Transverse colon (tissue), 4 donors: ENCODE measurements at regions not wholly inside any gene's neighbourhood (a gene's known extent, or its start where the extent isn't known, plus 50 kb on each side); places are given as distances from the start of the nearest gene placed in this dataset.
A peak's percentile ranks its signal among the peaks of the same experiment; 100 is the strongest.

Experiments
- DNase-seq: peaks from one replicate; pipeline ENCODE4 v3.0.0-alpha.2; 2019
- H3K27ac ChIP-seq, 4 donors: fragments of 200-600 bp; sonication (generic); 2 replicates each; pipeline ENCODE4 v1.5.1; 2016 to 2018; ENCODE audit warnings: inconsistent platforms in 4 of 4
- H3K27me3 ChIP-seq: fragments of 200-600 bp; sonication (generic); 2 replicates; pipeline ENCODE4 v1.5.1; 2017; ENCODE audit warnings: inconsistent platforms
- H3K36me3 ChIP-seq, 4 donors: fragments of 200-600 bp; sonication (generic); 2 replicates each; pipeline ENCODE4 v1.5.1; 2017 to 2019; ENCODE audit warnings: inconsistent platforms in 4 of 4
- H3K4me1 ChIP-seq, 4 donors: fragments of 200-600 bp; sonication (generic); 2 replicates each; pipeline ENCODE4 v1.5.1; 2017 to 2020; ENCODE audit warnings: inconsistent platforms in 4 of 4
- H3K4me3 ChIP-seq, 4 donors: fragments of 200-600 bp; sonication (generic); 1 replicate in 1 of 4; 2 replicates in 3 of 4; pipeline versions ENCODE4 v1.5.1 to v1.6.1; 2017 to 2019; ENCODE audit warnings: inconsistent platforms in 4 of 4
- H3K9me3 ChIP-seq, 2 donors: fragments of 200-600 bp; sonication (generic); 2 replicates each; pipeline ENCODE4 v1.5.1; 2017 to 2019; ENCODE audit warnings: inconsistent platforms in 2 of 2
- CTCF ChIP-seq, 5 experiments: fragments of 200-600 bp in 3 of 5; fragments of 450-650 bp in 2 of 5; sonication (generic) in 3 of 5; IDR thresholded peaks; 1 replicate in 2 of 5; 2 replicates in 3 of 5; pipeline ENCODE4 v1.5.1; 2016 to 2017; ENCODE audit warnings: antibody characterized with exemption in 5 of 5, inconsistent platforms in 3 of 5, mild to moderate bottlenecking in 2 of 5, moderate library complexity in 1 of 5
- EP300 ChIP-seq: sonication (generic); formaldehyde crosslinking; IDR thresholded peaks from one replicate; pipeline ENCODE4 v1.6.1; 2017; ENCODE audit warnings: antibody characterized with exemption, low read depth
- POLR2A ChIP-seq: fragments of 450-650 bp; IDR thresholded peaks from one replicate; pipeline ENCODE4 v1.6.1; 2016; ENCODE audit warnings: antibody characterized with exemption, mild to moderate bottlenecking, moderate library complexity
- POLR2AphosphoS5 ChIP-seq, 3 donors: sonication (generic); formaldehyde crosslinking; IDR thresholded peaks; one replicate each; pipeline ENCODE4 v1.6.1; 2016; ENCODE audit warnings: antibody characterized with exemption in 3 of 3
- WGBS, 2 donors: methylation state at CpG; one replicate each; pipeline ENCODE4 v1.1.5; 2018; ENCODE audit warnings: low coverage in 1 of 2; 5-methylcytosine and 5-hydroxymethylcytosine counted together
- in situ Hi-C, 4 donors: fragments of 200-750 bp; cut with MboI; loops; one replicate each; pipeline versions ENCODE4 v1.15.0 to v1.15.1; 2017; ENCODE audit warnings: low sequenced_read_pairs in 3 of 4, low pct_ligation_motif_present in 1 of 4, low pct_unique_long_range_greater_than_20kb in 1 of 4
- intact Hi-C: fragments of 100-400 bp; cut with DNase I; formaldehyde crosslinking; loops from one replicate; pipeline ENCODE4 v1.15.1; 2023; ENCODE audit warnings: low total_unique reads

- intact Hi-C loops = no loop called here
- TF ChIP-seq POLR2A (no peak), POLR2AphosphoS5 (IDR thresholded peaks at IDR 0.05) (no peak), CTCF (IDR thresholded peaks at IDR 0.05) (no peak), EP300 (no peak)
Measured at GRCh38 chr13:81957121-81957520, 1616.2 kb upstream of the SPRY2 start.

GRCh38 chr13:81929988-81930387 is 1589.1 kb upstream of the SPRY2 start:
- intact Hi-C loops (no loop called here), in situ Hi-C loops (no loop called here)
- no peak for DNase-seq
- Histone ChIP-seq H3K27me3 (no peaks in the 10 kb centered on the region), H3K27ac (no peak overlapping the region), H3K4me1 (no peaks in the 10 kb centered on the region), H3K4me3 (no peak overlapping the region), H3K36me3 (no peaks in the 10 kb centered on the region), H3K9me3 (no peaks in the 10 kb centered on the region)
- peak in 1 of 5 experiments; percentile 16 for TF ChIP-seq CTCF (IDR thresholded peaks at IDR 0.05)
- TF ChIP-seq EP300 = no peak
- 38 to 42% methylated on average over 3 of the region's 3 CpGs for WGBS, 2 donors

More at GRCh38 chr13:81957121-81957520, 1616.2 kb upstream of the SPRY2 start:
- no peak overlapping the region for H3K27ac ChIP-seq
- H3K9me3 ChIP-seq = peaks cover 0 to 18% of the 10 kb centered on the region in 2 donors
- no peak overlapping the region for H3K4me3 ChIP-seq
- no peak for DNase-seq
- H3K27me3 ChIP-seq = no peaks in the 10 kb centered on the region
- no peaks in the 10 kb centered on the region for H3K36me3 ChIP-seq
- in situ Hi-C loops = no loop called here
- H3K4me1 ChIP-seq = no peaks in the 10 kb centered on the region

- DNase-seq = no peak
- no peak overlapping the region for H3K27ac ChIP-seq
- TF ChIP-seq CTCF (IDR thresholded peaks at IDR 0.05) (no peak), EP300 (no peak), POLR2A (no peak), POLR2AphosphoS5 (IDR thresholded peaks at IDR 0.05) (no peak)
- no peak overlapping the region for H3K4me3 ChIP-seq
- no peaks in the 10 kb centered on the region for H3K4me1 ChIP-seq
- no peaks in the 10 kb centered on the region for H3K36me3 ChIP-seq
- intact Hi-C loops (no loop called here), in situ Hi-C loops (no loop called here)
- no peaks in the 10 kb centered on the region for H3K27me3 ChIP-seq
- no peaks in the 10 kb centered on the region for H3K9me3 ChIP-seq
Measured at GRCh38 chr13:81927347-81927746, 1586.4 kb upstream of the SPRY2 start.

GRCh38 chr13:81917810-81918209 is 1576.9 kb upstream of the SPRY2 start:
- H3K9me3 ChIP-seq = no peaks in the 10 kb centered on the region
- intact Hi-C loops (no loop called here), in situ Hi-C loops (no loop called here)
- H3K4me1 ChIP-seq = no peaks in the 10 kb centered on the region
- TF ChIP-seq EP300 = no peak
- 68 to 73% methylated on average over 2 of the region's 2 CpGs for WGBS, 2 donors
- H3K27ac ChIP-seq = no peak overlapping the region
- H3K4me3 ChIP-seq = no peak overlapping the region
- H3K27me3 ChIP-seq = no peaks in the 10 kb centered on the region
- no peak for DNase-seq
- H3K36me3 ChIP-seq = no peaks in the 10 kb centered on the region

- no peak overlapping the region for H3K27ac ChIP-seq
- no peaks in the 10 kb centered on the region for H3K4me1 ChIP-seq
- no peak overlapping the region for H3K4me3 ChIP-seq
- TF ChIP-seq CTCF (IDR thresholded peaks at IDR 0.05) (no peak), POLR2AphosphoS5 (IDR thresholded peaks at IDR 0.05) (no peak), POLR2A (no peak), EP300 (no peak)
- in situ Hi-C loops (no loop called here), intact Hi-C loops (no loop called here)
- H3K27me3 ChIP-seq = no peaks in the 10 kb centered on the region
- no peaks in the 10 kb centered on the region for H3K36me3 ChIP-seq
- DNase-seq = no peak
- no peaks in the 10 kb centered on the region for H3K9me3 ChIP-seq
Measured at GRCh38 chr13:81916461-81916860, 1575.5 kb upstream of the SPRY2 start.
